ENCODE measurements at regions not wholly inside any gene's neighbourhood (a gene's known extent, or its start where the extent isn't known, plus 50 kb on each side); places are given as distances from the start of the nearest gene placed in this dataset.

- no peak for DNase-seq (ENCODE audit: low read depth in 2 of 2)
Measured at GRCh38 chr12:126359216-126359615, 1294.0 kb downstream of the AACS start.

DNA sequence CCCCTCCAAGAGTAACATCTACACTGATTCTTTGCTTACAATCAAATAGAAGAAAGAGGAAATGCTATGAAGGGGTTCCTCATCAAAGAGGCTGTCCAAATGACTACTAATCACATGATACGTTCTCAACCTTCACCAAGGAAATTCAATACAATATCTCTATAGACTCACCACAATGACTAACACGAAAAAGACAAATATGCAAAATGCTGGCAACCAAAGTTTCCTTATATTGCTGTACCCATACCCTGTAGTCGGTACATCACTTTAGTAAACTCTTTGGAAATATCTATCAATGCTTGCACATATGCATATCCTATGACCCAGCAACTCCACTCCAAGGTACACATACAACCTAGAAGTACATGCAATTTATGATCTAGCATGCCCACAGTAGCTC, 1296.6 kb downstream of the AACS start:
- DNase-seq (ENCODE audit: low read depth in 2 of 2): no peak

DNA sequence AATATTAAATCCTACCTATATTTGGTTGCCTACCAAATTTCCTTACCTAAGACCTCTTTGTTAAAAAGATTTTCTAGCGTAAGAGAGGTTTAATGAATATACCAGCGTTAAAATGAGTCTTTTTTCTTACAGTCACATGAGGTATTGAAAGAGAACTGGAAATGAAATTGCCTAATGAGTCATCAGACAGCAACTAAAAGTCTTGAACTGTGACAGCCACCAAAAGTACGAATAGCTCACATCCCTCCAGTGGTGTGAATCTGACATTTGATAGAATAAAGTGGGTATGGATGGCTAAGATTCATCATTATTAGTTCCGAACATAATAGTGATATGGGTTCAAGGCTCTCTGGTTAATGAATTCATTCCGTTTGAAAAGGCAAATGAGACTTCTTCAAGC, 1297.3 kb downstream of the AACS start:
- no peak for DNase-seq (ENCODE audit: low read depth in 2 of 2)

GRCh38 chr12:126362964-126363363, 1297.7 kb downstream of the AACS start:
- no peak for DNase-seq (ENCODE audit: low read depth in 2 of 2)

- peak; percentile 9 to 19 for DNase-seq (ENCODE audit: low read depth in 2 of 2)
Measured at GRCh38 chr12:126369487-126370463, 1304.5 kb downstream of the AACS start.

- DNase-seq (ENCODE audit: low read depth in 2 of 2): no peak
Measured at GRCh38 chr12:126383506-126383905, 1318.3 kb downstream of the AACS start.

GRCh38 chr12:126384026-126384564, 1318.9 kb downstream of the AACS start:
- no peak for DNase-seq (ENCODE audit: low read depth in 2 of 2)

DNA sequence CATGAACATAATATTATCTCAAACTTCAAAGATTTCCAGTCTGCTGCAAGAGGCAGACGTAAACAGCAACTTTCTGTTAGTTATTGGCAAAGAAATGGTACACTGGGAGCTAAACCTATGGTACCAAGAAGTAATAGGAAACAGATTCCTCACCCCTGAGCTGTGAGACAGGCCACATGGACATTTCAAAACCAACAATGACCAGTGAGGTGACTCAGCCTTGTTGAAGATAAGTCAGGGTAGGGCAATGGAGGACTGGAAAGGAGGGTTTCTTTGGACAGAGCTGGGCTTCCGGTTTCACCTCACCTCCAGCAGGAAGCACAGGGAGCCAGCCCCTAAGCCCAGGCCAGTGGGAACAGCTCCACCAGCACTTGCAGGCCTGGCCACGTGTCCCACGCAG, 1320.5 kb downstream of the AACS start:
- DNase-seq (ENCODE audit: low read depth in 2 of 2): no peak

DNA sequence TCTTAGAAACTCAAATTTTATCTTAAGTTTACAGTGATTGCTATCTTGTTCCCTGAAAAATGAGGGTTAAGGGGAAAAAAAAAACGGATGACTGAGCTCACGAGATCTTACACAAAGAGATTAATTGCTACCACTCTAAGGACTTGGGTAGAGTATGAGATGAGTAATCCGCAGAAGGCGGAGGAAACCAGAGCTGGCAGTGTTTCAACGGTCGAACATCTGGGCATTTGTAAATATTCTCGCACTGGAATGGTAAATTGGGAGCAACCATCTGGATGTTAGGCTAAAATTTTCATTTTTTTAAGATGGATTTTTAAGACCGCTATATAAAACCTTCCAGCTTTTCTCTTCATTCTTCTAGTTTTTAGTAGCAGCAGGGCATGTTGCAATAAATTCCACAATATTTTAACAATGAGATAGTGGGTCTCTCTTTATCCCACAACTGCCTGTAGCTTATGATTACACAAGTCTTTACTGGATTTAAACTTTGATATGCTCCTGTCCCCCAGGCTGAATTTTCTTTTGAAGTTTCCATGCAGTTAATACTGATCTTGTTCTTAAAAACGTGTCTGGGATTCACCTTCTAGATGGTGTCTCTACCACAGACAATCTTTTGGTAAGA, 1324.1 kb downstream of the AACS start:
- peak; percentile 46 to 61 for DNase-seq (ENCODE audit: low read depth in 2 of 2)

DNA sequence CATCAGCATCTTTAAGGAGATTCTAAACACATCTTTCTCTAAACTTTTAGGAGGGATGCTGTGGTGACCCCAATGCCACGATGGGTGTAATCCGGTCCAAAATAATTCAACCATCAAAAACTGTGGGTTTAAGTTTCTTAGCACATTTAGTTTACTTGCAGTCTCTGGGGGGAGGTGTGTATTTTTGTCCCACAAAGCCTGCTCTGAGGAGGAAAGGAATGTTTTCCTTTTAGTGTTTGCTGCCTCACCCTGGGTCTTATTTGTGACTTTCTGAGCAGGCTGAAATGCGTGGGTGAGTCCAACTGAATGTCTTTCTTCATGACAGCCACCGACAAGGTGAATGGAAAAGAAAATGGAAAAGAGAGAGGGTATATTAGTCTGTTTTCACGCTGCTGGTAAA, 1324.7 kb downstream of the AACS start:
- no peak for DNase-seq (ENCODE audit: low read depth in 2 of 2)

- DNase-seq (ENCODE audit: low read depth in 2 of 2): no peak
Measured at GRCh38 chr12:126390969-126391566, 1325.8 kb downstream of the AACS start.

GRCh38 chr12:126396536-126396935, 1331.3 kb downstream of the AACS start:
- no peak for DNase-seq (ENCODE audit: low read depth in 2 of 2)

GRCh38 chr12:126397071-126397581, 1331.9 kb downstream of the AACS start:
- no peak for DNase-seq (ENCODE audit: low read depth in 2 of 2)

DNA sequence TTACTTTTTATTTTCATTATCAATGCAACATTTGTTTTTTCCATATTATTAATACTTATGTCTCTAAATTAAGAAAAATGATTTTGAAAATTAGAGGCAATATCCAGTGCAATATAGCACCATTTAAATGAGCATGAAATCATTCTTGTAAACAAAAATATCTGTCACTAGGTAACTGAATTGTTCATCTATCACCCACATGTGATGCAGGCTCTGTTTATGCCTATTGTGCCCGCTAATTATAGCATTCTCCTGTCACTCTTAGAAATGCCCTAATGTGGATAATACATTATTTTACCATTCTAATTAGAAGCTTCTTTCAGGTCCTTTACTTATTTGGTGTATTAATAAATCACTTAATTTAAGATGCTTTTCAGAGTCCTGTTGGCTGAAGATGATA, 1332.4 kb downstream of the AACS start:
- no peak for DNase-seq (ENCODE audit: low read depth in 2 of 2)

DNA sequence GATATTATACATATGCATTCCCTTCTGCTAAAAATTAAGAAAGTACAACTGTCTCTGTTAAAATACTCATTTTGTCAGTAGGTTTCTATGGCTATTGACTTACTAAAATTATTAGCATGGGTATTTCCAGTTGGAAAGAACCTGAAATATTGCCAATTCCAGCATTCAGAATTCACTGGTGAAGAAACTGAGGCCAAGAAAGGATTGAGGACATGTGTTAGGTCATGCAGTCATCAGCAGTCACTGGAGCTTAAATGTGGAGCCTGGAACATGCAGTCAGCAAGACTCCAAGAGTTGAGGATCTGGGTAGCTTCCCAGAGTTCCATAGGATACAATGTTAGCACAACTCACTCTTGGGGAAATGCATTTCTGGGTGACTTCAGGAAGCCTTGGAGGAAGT, 1335.6 kb downstream of the AACS start:
- DNase-seq (ENCODE audit: low read depth in 2 of 2): no peak

GRCh38 chr12:126404293-126404881, 1339.2 kb downstream of the AACS start:
- no peak for DNase-seq (ENCODE audit: low read depth in 2 of 2)

DNA sequence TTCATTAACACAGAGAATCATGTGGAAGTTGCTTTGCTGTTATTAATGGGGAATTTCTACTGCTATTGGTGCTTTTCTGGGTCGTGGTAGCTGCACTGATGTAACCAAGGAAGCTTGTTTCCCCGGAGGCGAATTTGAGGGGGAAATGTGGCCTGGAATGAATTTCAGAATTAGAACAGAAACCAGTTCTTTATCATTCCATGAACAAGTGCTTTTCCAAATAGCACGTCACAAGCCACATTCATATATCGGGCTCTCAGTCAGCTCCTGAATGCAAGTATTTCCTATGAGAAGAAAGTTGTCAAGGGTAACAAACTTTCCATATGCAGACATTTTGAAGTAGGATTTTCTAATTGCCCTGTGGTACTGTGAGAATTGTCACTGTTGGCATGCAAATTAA, 1353.2 kb downstream of the AACS start:
- DNase-seq (ENCODE audit: low read depth in 2 of 2): no peak

DNA sequence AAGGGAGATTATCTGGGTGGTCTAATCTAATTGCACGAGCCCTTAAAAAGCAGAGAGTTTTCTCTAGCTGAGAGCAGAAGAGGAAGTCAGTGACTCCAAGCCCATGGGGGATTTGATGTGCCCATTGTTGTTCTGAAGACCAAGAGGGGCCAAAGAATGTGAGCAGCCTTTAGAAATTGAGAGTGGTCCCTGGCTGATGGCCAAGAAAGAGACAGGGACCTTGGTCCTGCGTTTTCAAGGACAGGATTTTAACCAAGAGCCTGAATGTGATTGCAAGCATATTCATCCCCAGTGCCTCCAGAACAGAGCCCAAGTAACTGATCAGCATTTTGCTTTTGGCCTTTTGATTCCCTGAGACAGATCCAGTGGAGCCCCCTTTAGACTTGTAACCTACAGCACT, 1353.9 kb downstream of the AACS start:
- DNase-seq (ENCODE audit: low read depth in 2 of 2): no peak

GRCh38 chr12:126424696-126425095, 1359.5 kb downstream of the AACS start:
- no peak for DNase-seq (ENCODE audit: low read depth in 2 of 2)

- no peak for DNase-seq (ENCODE audit: low read depth in 2 of 2)
Measured at GRCh38 chr12:126425264-126425663, 1360.0 kb downstream of the AACS start.

- no peak for DNase-seq (ENCODE audit: low read depth in 2 of 2)
Measured at GRCh38 chr12:126428769-126429168, 1363.5 kb downstream of the AACS start.

DNA sequence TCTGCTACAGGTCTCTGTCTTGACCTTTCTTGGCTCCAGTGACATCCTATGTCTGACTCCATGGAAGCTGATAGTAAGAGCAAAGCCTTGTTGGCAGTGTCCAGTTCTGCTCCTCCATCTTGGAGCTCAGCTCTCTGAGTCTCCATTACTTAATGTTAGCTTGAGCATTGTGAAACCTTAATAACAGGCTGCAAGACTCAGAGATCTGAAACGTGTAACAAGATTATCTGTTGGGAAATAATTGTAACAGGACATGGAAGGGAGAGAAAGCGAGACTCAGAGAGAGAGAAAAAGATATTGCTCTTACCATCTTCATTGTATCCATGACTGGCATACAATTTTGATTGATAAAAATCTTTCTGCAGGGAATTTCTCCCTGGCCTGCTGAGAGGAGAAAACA, 1365.7 kb downstream of the AACS start:
- no peak for DNase-seq (ENCODE audit: low read depth in 2 of 2)
